ENCODE measurements at regions not wholly inside any gene's neighbourhood (a gene's known extent, or its start where the extent isn't known, plus 50 kb on each side); places are given as distances from the start of the nearest gene placed in this dataset.

DNA sequence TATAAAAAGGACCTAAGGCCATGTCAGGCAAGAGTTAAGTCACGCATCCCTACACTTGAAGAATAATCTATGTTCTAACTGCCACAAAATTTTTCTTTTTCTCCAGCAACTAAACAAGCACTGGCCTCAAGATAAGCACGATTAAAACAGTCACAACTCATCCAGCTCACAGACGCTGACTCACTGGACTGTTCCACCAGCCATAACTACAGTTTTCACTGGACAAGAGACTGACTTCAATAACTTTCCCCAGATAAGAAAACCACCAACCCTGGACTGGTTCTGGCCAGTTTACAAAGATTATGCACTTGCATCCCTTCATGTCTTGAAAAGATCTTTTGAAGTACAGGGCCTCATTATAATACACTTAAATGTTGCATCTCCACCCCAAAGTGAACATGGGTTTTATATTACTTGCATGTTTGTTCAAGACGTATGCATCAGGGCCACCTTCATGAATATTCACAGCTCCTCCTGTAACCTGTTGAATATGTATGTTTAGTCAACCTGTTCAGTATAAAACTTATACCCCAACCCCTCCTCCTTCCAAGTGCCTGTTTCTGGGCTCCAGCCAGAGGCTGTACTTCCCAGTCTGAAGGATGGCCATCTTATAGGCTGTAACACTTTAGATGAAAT lies 129.3 kb upstream of the EPB41L4A start (continued):
- TF ChIP-seq, protein P1, sequence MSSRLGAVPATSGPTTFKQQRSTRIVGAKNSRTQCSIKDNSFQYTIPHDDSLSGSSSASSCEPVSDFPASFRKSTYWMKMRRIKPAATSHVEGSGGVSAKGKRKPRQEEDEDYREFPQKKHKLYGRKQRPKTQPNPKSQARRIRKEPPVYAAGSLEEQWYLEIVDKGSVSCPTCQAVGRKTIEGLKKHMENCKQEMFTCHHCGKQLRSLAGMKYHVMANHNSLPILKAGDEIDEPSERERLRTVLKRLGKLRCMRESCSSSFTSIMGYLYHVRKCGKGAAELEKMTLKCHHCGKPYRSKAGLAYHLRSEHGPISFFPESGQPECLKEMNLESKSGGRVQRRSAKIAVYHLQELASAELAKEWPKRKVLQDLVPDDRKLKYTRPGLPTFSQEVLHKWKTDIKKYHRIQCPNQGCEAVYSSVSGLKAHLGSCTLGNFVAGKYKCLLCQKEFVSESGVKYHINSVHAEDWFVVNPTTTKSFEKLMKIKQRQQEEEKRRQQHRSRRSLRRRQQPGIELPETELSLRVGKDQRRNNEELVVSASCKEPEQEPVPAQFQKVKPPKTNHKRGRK (tag; IDR thresholded peaks at IDR 0.05): no peak
- no peak for TF ChIP-seq MXI1 (IDR thresholded peaks at IDR 0.05; ENCODE audit: low read depth, low read length)
- TF ChIP-seq PCBP1 (IDR thresholded peaks at IDR 0.05; ENCODE audit: low read depth, low read length, poor library complexity, severe bottlenecking): no peak
- no peak for TF ChIP-seq NR1H2 (CRISPR knock-in tag; IDR thresholded peaks at IDR 0.05)
- peak; percentile 40; the same call in 1 of the 2 replicates for TF ChIP-seq TRIM28 (IDR thresholded peaks at IDR 0.05)
- TF ChIP-seq CXXC5 (CRISPR knock-in tag; IDR thresholded peaks at IDR 0.05): peak; percentile 45
- TF ChIP-seq ZNF197 (CRISPR knock-in tag; IDR thresholded peaks at IDR 0.05; ENCODE audit: low read depth): no peak
- TF ChIP-seq, protein P2, sequence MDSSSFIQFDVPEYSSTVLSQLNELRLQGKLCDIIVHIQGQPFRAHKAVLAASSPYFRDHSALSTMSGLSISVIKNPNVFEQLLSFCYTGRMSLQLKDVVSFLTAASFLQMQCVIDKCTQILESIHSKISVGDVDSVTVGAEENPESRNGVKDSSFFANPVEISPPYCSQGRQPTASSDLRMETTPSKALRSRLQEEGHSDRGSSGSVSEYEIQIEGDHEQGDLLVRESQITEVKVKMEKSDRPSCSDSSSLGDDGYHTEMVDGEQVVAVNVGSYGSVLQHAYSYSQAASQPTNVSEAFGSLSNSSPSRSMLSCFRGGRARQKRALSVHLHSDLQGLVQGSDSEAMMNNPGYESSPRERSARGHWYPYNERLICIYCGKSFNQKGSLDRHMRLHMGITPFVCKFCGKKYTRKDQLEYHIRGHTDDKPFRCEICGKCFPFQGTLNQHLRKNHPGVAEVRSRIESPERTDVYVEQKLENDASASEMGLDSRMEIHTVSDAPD (CRISPR knock-in tag; IDR thresholded peaks at IDR 0.05): no peak
- TF ChIP-seq SP1 (CRISPR knock-in tag; IDR thresholded peaks at IDR 0.05): 0 out of 2 replicates have a peak, but pooled peaks have one; percentile 4
- TF ChIP-seq, protein P3, sequence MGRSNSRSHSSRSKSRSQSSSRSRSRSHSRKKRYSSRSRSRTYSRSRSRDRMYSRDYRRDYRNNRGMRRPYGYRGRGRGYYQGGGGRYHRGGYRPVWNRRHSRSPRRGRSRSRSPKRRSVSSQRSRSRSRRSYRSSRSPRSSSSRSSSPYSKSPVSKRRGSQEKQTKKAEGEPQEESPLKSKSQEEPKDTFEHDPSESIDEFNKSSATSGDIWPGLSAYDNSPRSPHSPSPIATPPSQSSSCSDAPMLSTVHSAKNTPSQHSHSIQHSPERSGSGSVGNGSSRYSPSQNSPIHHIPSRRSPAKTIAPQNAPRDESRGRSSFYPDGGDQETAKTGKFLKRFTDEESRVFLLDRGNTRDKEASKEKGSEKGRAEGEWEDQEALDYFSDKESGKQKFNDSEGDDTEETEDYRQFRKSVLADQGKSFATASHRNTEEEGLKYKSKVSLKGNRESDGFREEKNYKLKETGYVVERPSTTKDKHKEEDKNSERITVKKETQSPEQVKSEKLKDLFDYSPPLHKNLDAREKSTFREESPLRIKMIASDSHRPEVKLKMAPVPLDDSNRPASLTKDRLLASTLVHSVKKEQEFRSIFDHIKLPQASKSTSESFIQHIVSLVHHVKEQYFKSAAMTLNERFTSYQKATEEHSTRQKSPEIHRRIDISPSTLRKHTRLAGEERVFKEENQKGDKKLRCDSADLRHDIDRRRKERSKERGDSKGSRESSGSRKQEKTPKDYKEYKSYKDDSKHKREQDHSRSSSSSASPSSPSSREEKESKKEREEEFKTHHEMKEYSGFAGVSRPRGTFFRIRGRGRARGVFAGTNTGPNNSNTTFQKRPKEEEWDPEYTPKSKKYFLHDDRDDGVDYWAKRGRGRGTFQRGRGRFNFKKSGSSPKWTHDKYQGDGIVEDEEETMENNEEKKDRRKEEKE (IDR thresholded peaks at IDR 0.05; ENCODE audit: borderline replicate concordance in 1 of 2, control insufficient read depth in 1 of 2, low read depth in 2 of 2, low read length in 1 of 2): peak in 1 of 2 experiments; percentile 77; a peak in 1 of 4 replicates
- no peak for TF ChIP-seq SIX5 (IDR thresholded peaks at IDR 0.05; ENCODE audit: borderline replicate concordance in 1 of 2, insufficient read depth in 1 of 2, low read depth in 1 of 2, low read length in 2 of 2)
- peak; percentile 22 for TF ChIP-seq TAF9B (IDR thresholded peaks at IDR 0.05; ENCODE audit: partially characterized antibody)
- peak; percentile 60 for TF ChIP-seq HMGN3 (IDR thresholded peaks at IDR 0.05; ENCODE audit: borderline replicate concordance, extremely low read depth, insufficient read length, low read depth, low read length)
- TF ChIP-seq ZNF354B (CRISPR knock-in tag; IDR thresholded peaks at IDR 0.05): no peak
- TF ChIP-seq POLR2B (IDR thresholded peaks at IDR 0.05; ENCODE audit: low read depth, partially characterized antibody): no peak
- TF ChIP-seq FOSL1 (tag; conservative IDR thresholded peaks at IDR 0.05): peak; percentile 96
- peak; percentile 27 for TF ChIP-seq SMAD1 (IDR thresholded peaks at IDR 0.05; ENCODE audit: low read depth, low read length, partially characterized antibody)
- TF ChIP-seq MIER1 (IDR thresholded peaks at IDR 0.05; ENCODE audit: low read depth): no peak
- TF ChIP-seq HEY1 (CRISPR knock-in tag; IDR thresholded peaks at IDR 0.05; ENCODE audit: borderline replicate concordance): no peak
- 0 out of 2 replicates have a peak, but pooled peaks have one; percentile 11 for TF ChIP-seq ZNF583 (CRISPR knock-in tag; IDR thresholded peaks at IDR 0.05)
- TF ChIP-seq MEF2D (tag; conservative IDR thresholded peaks at IDR 0.05; ENCODE audit: low read depth): no peak
